ENCODE measurements at regions not wholly inside any gene's neighbourhood (a gene's known extent, or its start where the extent isn't known, plus 50 kb on each side); places are given as distances from the start of the nearest gene placed in this dataset.

- TF ChIP-seq POLR2A (IDR thresholded peaks at IDR 0.05) (no peak), CTCF (IDR thresholded peaks at IDR 0.05) (no peak)
Observed at GRCh38 chr6:113629975-113630737, 227.0 kb upstream of the MARCKS start.
